ENCODE measurements at regions not wholly inside any gene's neighbourhood (a gene's known extent, or its start where the extent isn't known, plus 50 kb on each side); places are given as distances from the start of the nearest gene placed in this dataset.

DNA sequence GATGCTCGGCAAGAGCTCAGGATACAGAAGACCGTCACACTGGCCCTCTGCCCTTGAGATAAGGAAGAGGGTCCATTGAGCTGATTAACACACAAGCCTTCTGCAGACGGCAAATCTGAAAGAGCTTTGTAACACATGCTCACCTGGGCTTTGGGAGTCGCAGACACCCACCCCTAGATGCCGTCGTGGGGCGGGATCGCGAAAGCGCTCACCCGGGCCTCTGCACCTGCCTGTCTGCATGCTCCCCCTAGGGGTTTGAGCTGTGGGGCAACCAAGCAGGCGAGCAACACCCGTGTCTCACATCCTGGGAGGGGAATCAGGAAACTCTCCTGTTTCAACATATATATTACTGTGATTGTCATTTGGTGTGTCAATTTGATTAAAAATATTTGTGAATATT, 99.8 kb upstream of the KCNH7 start:
- Mint-ChIP-seq H3K36me3 (ENCODE audit: insufficient read depth) (no peaks in the 10 kb centered on the region), H3K4me1 (ENCODE audit: low read depth in 2 of 2) (no peaks in the 10 kb centered on the region), H3K4me3 (no peak overlapping the region), H3K27ac (no peak overlapping the region), H3K27me3 (no peaks in the 10 kb centered on the region), H3K9me3 (peaks cover 0 to 3% of the 10 kb centered on the region in 2 donors)
- ATAC-seq (replicated peaks) (no peak), DNase-seq (no peak)

DNA sequence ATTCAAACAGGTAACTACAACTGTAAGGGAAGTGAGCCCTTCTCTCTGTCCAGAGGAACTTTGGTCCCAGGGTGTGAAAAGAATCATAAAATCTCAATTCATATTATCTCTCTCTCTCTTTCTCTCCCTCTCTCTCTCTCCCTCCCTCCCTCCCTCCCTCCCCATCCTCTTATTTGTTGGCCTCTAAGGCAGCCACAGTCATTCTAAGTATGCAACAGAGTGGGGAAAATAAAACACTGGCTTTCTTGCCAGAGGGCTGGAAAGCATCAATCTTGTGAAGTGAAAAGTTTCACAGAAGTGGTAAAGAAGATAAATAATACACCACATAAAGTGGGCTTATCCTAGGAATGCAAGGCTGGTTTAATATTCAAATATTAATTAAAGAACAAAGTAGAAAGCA, 95.6 kb upstream of the KCNH7 start:
- DNase-seq (no peak), ATAC-seq (replicated peaks) (no peak)
- peaks cover 0 to 3% of the 10 kb centered on the region in 2 donors for H3K9me3 Mint-ChIP-seq
- H3K4me1 Mint-ChIP-seq (ENCODE audit: low read depth in 2 of 2): no peaks in the 10 kb centered on the region
- H3K36me3 Mint-ChIP-seq (ENCODE audit: insufficient read depth): no peaks in the 10 kb centered on the region
- no peak overlapping the region for H3K4me3 Mint-ChIP-seq
- no peak overlapping the region for H3K27ac Mint-ChIP-seq
- no peaks in the 10 kb centered on the region for H3K27me3 Mint-ChIP-seq

DNA sequence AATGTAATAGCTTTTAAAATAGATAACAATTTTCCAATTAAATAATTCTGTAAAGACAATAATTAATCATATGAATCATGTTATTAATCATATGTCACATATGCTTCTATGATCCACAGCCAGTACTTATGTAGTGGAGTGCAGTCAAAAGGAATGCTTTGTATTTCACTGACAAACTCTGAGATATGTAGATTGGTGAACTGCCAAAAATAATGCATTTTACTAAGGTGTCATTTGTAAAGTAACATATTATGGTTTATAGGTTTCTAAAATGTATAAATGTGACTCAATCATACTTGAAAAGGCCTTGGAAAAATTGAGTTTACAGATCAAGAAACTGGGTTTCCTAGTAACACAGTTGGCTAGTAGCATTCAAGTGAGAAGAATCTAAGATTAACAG, 93.8 kb upstream of the KCNH7 start:
- no peak overlapping the region for H3K27ac Mint-ChIP-seq
- no peak overlapping the region for H3K4me3 Mint-ChIP-seq
- ATAC-seq (replicated peaks) (no peak), DNase-seq (no peak)
- H3K36me3 Mint-ChIP-seq (ENCODE audit: insufficient read depth): no peaks in the 10 kb centered on the region
- H3K27me3 Mint-ChIP-seq: no peaks in the 10 kb centered on the region
- H3K4me1 Mint-ChIP-seq (ENCODE audit: low read depth in 2 of 2): no peaks in the 10 kb centered on the region
- peaks cover 0 to 3% of the 10 kb centered on the region in 2 donors for H3K9me3 Mint-ChIP-seq

DNA sequence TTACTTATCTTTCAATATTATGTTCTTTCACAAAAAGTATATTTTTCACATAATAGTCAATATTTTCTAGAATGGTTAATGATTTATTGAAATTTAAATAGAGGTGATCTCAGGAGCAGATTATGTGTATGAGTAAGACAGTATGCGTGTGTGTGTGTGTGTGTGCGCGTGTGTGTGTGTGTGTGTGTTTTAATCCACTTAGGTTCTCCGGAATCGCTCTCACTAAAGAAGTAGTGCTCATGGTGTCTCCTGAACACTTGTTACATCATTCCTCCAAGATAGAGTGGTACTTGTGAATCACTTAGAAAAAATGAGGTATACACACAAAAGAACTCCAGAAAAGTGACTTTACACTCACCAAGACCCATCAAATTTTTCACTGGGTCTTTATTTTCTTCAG, 91.0 kb upstream of the KCNH7 start:
- DNase-seq: no peak
- H3K4me3 Mint-ChIP-seq: no peak overlapping the region

DNA sequence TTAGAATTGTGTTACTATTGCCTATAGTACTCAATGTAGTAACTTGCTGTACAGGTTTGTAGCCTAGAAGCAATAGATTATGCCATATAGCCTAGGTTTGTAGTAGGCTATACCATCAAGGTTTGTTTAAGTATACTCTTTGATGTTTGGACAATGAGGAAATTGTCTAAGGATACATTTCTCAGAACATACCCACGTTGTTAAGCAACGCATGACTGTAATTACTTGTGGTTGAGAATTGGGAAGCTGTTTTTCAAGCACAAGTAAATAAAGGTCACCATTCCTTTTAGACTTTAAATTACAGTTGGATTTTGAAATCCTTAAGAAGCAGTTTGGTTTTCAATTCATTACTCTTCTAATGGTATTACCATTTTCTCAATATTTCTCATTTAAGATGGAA, 89.8 kb upstream of the KCNH7 start:
- H3K9me3 Mint-ChIP-seq: peaks cover 0 to 7% of the 10 kb centered on the region in 2 donors
- no peak for DNase-seq
- no peaks in the 10 kb centered on the region for H3K27me3 Mint-ChIP-seq
- no peak overlapping the region for H3K27ac Mint-ChIP-seq
- H3K4me3 Mint-ChIP-seq: no peak overlapping the region
- ATAC-seq (replicated peaks): no peak
- H3K36me3 Mint-ChIP-seq (ENCODE audit: insufficient read depth): no peaks in the 10 kb centered on the region
- no peaks in the 10 kb centered on the region for H3K4me1 Mint-ChIP-seq (ENCODE audit: low read depth in 2 of 2)

More for the DNA sequence above, 91.0 kb upstream of the KCNH7 start:
- Mint-ChIP-seq H3K9me3 (peaks cover 0 to 4% of the 10 kb centered on the region in 2 donors), H3K4me1 (ENCODE audit: low read depth in 2 of 2) (no peaks in the 10 kb centered on the region), H3K27ac (no peak overlapping the region), H3K36me3 (ENCODE audit: insufficient read depth) (no peaks in the 10 kb centered on the region), H3K27me3 (no peaks in the 10 kb centered on the region)
- ATAC-seq (replicated peaks): no peak

DNA sequence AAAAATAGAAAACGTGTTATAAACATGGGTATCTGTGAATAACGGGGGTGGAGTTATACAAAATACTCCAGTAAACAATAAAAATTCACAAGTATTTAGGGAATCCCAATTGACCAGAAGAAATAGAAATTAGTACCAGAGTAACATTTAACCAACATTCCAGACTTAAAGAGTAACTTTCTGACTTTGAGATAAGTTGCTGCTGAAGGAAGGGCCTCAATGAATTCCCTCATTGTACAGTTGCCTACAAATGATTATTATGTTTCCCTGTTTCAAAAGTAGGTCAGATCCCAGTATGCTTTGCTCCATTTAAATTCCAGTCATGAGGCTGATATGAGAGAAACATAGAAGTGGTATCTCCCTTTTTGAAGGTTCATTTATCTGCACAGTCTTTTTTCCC, 88.3 kb upstream of the KCNH7 start:
- Mint-ChIP-seq H3K27me3 (no peaks in the 10 kb centered on the region), H3K4me3 (no peak overlapping the region), H3K4me1 (ENCODE audit: low read depth in 2 of 2) (no peaks in the 10 kb centered on the region), H3K36me3 (ENCODE audit: insufficient read depth) (no peaks in the 10 kb centered on the region), H3K27ac (no peak overlapping the region), H3K9me3 (peaks cover 0 to 9% of the 10 kb centered on the region in 2 donors)
- ATAC-seq (replicated peaks) (no peak), DNase-seq (no peak)

DNA sequence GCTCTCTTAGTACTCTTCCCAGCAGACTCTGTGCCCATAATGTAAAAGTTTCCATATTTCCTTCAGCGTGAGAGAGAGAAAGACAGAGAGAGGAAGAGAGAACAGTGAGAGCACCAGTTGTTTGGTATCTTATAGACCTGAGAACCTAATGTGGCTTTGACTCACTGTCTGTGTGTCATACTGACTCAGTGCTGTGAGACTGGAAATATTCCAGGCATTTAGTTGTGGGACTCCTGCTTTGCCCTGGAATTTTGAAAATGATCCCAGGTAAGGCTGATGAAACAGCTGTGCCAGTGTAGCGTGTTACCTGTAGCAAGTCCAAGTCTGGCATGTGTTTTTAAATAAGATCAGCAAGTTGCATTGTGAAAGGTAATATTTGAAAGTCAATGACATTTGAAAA, 87.9 kb upstream of the KCNH7 start:
- no peak for ATAC-seq (replicated peaks)
- H3K36me3 Mint-ChIP-seq (ENCODE audit: insufficient read depth): no peaks in the 10 kb centered on the region
- no peak for DNase-seq
- peaks cover 0 to 9% of the 10 kb centered on the region in 2 donors for H3K9me3 Mint-ChIP-seq
- H3K27me3 Mint-ChIP-seq: no peaks in the 10 kb centered on the region
- no peak overlapping the region for H3K27ac Mint-ChIP-seq
- H3K4me3 Mint-ChIP-seq: no peak overlapping the region
- H3K4me1 Mint-ChIP-seq (ENCODE audit: low read depth in 2 of 2): no peaks in the 10 kb centered on the region

DNA sequence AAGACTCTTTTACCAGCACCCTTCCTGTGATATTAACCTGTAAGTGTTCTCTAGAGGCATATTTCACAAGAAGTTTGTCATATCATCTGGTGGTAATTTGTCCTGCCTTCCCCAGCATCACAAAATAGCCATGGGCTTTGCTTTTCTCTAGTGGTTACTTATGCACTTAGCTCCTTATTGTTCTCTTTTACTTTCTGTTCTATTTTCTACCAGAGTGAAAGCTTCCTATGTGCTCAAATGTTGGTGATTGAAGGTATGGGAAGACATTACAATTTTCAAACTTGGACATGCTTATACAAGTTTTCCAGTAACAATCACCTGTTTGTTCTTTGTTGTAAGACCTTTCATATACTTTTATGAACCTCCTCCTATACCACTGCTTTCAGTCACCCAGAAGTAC, 87.0 kb upstream of the KCNH7 start:
- Mint-ChIP-seq H3K27me3 (no peaks in the 10 kb centered on the region), H3K27ac (no peak overlapping the region), H3K4me1 (ENCODE audit: low read depth in 2 of 2) (no peaks in the 10 kb centered on the region), H3K9me3 (peaks cover 0 to 9% of the 10 kb centered on the region in 2 donors), H3K36me3 (ENCODE audit: insufficient read depth) (no peaks in the 10 kb centered on the region), H3K4me3 (no peak overlapping the region)
- DNase-seq (no peak), ATAC-seq (replicated peaks) (no peak)

DNA sequence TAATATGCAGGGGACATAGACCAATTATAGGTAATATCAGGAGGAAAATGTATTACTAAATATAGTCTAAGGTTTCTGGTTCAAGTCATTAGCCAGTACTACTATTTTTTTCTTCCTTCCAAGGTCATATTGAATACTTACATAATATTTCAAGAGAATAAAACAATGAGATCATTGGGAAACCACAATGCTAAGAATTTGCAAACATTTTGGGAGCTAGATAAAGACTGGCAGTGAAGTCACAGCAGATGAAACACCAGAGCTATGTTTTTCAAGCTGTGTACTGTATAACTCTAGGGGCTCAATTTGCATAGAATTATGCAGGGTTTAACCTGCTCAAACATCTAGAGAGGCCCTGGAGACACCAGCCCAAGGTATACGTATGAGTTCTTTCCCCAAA, 80.5 kb upstream of the KCNH7 start:
- no peak for ATAC-seq (replicated peaks)
- no peak for DNase-seq
- H3K9me3 Mint-ChIP-seq: peaks cover 9 to 13% of the 10 kb centered on the region in 2 donors
- no peaks in the 10 kb centered on the region for H3K36me3 Mint-ChIP-seq (ENCODE audit: insufficient read depth)
- no peaks in the 10 kb centered on the region for H3K27me3 Mint-ChIP-seq
- no peaks in the 10 kb centered on the region for H3K4me1 Mint-ChIP-seq (ENCODE audit: low read depth in 2 of 2)
- no peak overlapping the region for H3K27ac Mint-ChIP-seq
- no peak overlapping the region for H3K4me3 Mint-ChIP-seq

DNA sequence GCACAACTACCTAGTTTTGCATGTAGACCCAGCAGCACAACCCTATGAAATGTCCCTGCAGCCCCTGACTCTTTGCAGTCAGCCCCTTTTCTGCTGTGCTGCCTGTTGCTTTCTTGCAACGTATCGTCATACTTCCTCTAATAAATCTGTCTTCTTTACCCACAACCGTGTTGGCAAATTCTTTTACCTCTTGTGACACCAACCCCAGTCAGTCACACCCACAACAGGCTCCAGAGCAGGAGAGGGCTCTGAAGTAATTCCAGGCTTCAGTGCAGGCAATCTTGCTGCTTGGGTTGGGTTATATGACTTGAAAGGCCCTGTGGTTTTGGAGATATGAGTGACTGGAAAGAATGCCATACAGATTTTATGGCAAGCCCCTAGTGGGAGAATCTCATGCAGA, 79.1 kb upstream of the KCNH7 start:
- H3K27me3 Mint-ChIP-seq: no peaks in the 10 kb centered on the region
- peaks cover 8 to 17% of the 10 kb centered on the region in 2 donors for H3K9me3 Mint-ChIP-seq
- H3K27ac Mint-ChIP-seq: no peak overlapping the region
- no peaks in the 10 kb centered on the region for H3K4me1 Mint-ChIP-seq (ENCODE audit: low read depth in 2 of 2)
- no peaks in the 10 kb centered on the region for H3K36me3 Mint-ChIP-seq (ENCODE audit: insufficient read depth)
- DNase-seq: no peak
- H3K4me3 Mint-ChIP-seq: no peak overlapping the region
- ATAC-seq (replicated peaks): no peak

DNA sequence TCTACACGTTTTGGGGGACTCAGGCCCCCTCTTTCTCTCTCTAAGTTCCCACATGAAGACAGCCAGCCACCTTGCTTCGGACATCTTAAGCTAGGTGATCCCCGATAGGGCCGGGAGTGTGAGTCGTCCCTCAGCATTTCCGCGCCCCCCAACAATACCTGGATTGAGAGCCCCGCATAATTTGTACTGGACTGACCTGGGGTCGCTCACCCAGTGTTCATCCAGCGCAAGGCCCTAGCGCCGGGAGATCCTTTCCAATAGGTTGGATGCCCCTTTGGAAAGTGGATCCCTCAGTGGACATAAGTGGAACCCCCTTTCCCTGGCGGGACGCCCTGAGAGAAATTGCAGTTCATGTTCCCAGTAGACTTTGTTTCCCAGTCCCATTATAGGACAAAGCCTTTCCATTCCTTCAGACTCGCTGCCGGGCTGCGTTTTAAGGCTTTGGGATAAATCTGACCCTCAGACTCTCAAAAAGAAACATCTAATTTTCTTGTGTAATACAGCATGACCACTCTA, 77.8 kb upstream of the KCNH7 start:
- no peak overlapping the region for H3K4me3 Mint-ChIP-seq
- no peaks in the 10 kb centered on the region for H3K36me3 Mint-ChIP-seq (ENCODE audit: insufficient read depth)
- no peaks in the 10 kb centered on the region for H3K4me1 Mint-ChIP-seq (ENCODE audit: low read depth in 2 of 2)
- peaks cover 8 to 17% of the 10 kb centered on the region in 2 donors for H3K9me3 Mint-ChIP-seq
- no peak overlapping the region for H3K27ac Mint-ChIP-seq
- no peak for ATAC-seq (replicated peaks)
- H3K27me3 Mint-ChIP-seq: no peaks in the 10 kb centered on the region
- DNase-seq: no peak

DNA sequence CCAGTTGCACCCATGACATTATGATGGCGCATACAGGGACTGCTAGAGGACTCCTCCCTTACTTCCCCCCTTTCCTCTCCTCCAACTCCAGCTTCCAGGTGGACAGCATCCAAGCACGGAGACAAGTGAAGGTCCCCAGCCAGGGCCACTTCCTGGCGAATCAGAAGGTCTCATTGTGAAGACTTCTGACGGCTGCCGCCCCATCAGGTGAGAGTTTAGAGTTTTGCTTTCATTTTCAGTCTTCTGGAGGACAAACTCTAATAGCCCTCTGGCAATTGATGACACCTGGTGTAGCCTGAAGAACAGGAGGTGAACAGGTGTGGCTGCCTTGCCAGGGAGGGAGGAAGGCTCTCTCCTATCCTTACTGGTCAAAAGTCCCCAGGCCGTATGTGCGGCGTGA, 77.3 kb upstream of the KCNH7 start:
- H3K4me3 Mint-ChIP-seq: no peak overlapping the region
- ATAC-seq (replicated peaks): no peak
- no peaks in the 10 kb centered on the region for H3K27me3 Mint-ChIP-seq
- no peak overlapping the region for H3K27ac Mint-ChIP-seq
- H3K4me1 Mint-ChIP-seq (ENCODE audit: low read depth in 2 of 2): no peaks in the 10 kb centered on the region
- no peaks in the 10 kb centered on the region for H3K36me3 Mint-ChIP-seq (ENCODE audit: insufficient read depth)
- peaks cover 8 to 17% of the 10 kb centered on the region in 2 donors for H3K9me3 Mint-ChIP-seq
- no peak for DNase-seq

DNA sequence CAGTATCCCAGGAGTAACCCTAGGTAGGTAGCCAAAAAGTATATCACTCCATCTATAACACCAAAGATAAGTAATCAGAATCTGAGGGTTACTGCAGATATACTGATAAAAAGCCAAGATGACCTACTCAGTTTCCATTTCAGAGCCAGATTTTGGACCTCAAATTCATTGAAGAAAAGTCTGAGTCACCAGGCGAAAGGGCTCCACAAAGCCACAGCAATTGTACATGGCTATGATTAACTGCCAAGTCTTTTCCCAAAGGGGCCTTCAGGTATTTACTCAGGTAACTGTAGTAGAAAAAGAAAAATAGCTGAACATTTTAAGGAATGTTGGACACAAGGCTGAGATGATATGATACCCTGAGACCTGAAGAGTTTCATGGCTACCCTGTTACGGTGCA, 75.6 kb upstream of the KCNH7 start:
- Mint-ChIP-seq H3K4me1 (ENCODE audit: low read depth in 2 of 2) (no peaks in the 10 kb centered on the region), H3K27ac (no peak overlapping the region), H3K4me3 (no peak overlapping the region), H3K27me3 (no peaks in the 10 kb centered on the region), H3K9me3 (peaks cover 8 to 17% of the 10 kb centered on the region in 2 donors), H3K36me3 (ENCODE audit: insufficient read depth) (no peaks in the 10 kb centered on the region)
- ATAC-seq (replicated peaks) (no peak), DNase-seq (no peak)

DNA sequence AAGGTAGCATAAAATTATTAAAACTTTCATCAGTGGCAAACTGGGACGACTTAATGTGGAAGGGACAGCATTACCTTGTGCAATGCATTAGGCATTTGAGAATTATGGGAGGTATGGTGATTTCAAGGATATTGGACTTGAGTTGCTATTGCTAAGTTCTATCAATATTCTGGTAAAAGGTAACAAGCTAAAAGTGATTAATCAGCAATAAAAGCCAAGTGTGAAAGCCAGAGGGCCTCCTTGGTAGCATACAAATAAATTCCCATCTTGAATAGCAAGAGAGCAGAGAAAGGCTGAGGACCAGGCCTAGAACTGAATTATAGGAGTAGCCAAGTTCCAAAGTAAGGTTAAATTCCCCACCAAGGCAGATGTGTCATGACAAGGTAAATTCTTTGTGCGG, 74.2 kb upstream of the KCNH7 start:
- no peak for ATAC-seq (replicated peaks)
- DNase-seq: no peak
- Mint-ChIP-seq H3K27ac (no peak overlapping the region), H3K9me3 (peaks cover 8 to 17% of the 10 kb centered on the region in 2 donors), H3K27me3 (no peaks in the 10 kb centered on the region), H3K36me3 (ENCODE audit: insufficient read depth) (no peaks in the 10 kb centered on the region), H3K4me1 (ENCODE audit: low read depth in 2 of 2) (no peaks in the 10 kb centered on the region), H3K4me3 (no peak overlapping the region)

DNA sequence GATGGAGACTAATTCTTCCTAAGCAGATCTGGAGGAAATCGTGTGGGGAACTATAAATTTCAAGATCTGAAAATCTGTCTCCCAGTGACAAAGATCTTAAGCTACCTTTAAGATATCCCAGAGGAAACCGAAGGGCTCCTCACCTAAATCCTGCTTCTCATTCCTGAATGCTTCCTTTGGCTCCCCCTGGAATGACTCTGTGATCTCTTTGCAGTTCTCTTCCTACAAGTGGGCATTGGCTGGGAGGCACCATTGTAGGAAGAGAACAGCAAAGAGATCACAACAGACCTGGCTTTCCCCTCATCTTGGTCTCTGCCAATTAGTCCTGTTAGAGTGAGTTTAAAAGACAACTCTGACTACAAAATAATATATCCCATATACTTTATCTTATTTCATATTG, 70.0 kb upstream of the KCNH7 start:
- ATAC-seq (replicated peaks): no peak
- H3K27ac Mint-ChIP-seq: no peak overlapping the region

More for the DNA sequence above, 70.0 kb upstream of the KCNH7 start:
- no peak overlapping the region for H3K4me3 Mint-ChIP-seq
- no peaks in the 10 kb centered on the region for H3K36me3 Mint-ChIP-seq (ENCODE audit: insufficient read depth)
- no peaks in the 10 kb centered on the region for H3K27me3 Mint-ChIP-seq
- H3K4me1 Mint-ChIP-seq (ENCODE audit: low read depth in 2 of 2): no peaks in the 10 kb centered on the region
- DNase-seq: no peak
- peaks cover 4 to 5% of the 10 kb centered on the region in 2 donors for H3K9me3 Mint-ChIP-seq
